WTC11 (cell line): ENCODE measurements at regions not wholly inside any gene's neighbourhood (a gene's known extent, or its start where the extent isn't known, plus 50 kb on each side); places are given as distances from the start of the nearest gene placed in this dataset.

ENCODE experiments used
- ATAC-seq: fragments of 200-7000 bp; cut with Tn5 transposase; 2 replicates; pipeline ENCODE4 v1.10.0; 2021; ENCODE audit warnings: mild to moderate bottlenecking, moderate library complexity
- CTCF ChIA-PET: fragments of 300-600 bp; sonication (Branson Sonifier 250); formaldehyde crosslinking; loops from one replicate; lab custom pipeline; 2021; ENCODE audit warnings: antibody characterized with exemption; lab: Charles Lee
- POLR2A ChIA-PET: fragments of 350-600 bp; sonication (Branson Sonifier 250); formaldehyde crosslinking; loops from one replicate; lab custom pipeline; 2021; ENCODE audit warnings: antibody characterized with exemption; lab: Charles Lee
- DNase-seq: peaks from one replicate; pipeline ENCODE4 v3.0.0; 2021; ENCODE audit warnings: low spot score
- H3K27ac Mint-ChIP-seq: 2 replicates; pipeline ENCODE4 v1.8.0; 2021; ENCODE audit warnings: mixed read lengths
- H3K27me3 Mint-ChIP-seq: 2 replicates; pipeline ENCODE4 v1.8.0; 2021; ENCODE audit warnings: low read depth, mild to moderate bottlenecking, moderate library complexity, mixed read lengths
- H3K36me3 Mint-ChIP-seq: 2 replicates; pipeline ENCODE4 v1.8.0; 2021; ENCODE audit warnings: mixed read lengths
- H3K4me1 Mint-ChIP-seq: 2 replicates; pipeline ENCODE4 v1.8.0; 2022; ENCODE audit warnings: mixed read lengths
- H3K4me3 Mint-ChIP-seq: 2 replicates; pipeline ENCODE4 v1.8.0; 2021; ENCODE audit warnings: mild to moderate bottlenecking, moderate library complexity, mixed read lengths
- H3K9me3 Mint-ChIP-seq: 2 replicates; pipeline ENCODE4 v1.8.0; 2021; ENCODE audit warnings: mixed read lengths
- EMX1 ChIP-seq: fragments of 250-450 bp; sonication (Bioruptor Pico); IDR thresholded peaks from 2 replicates; pipeline ENCODE4 v1.8.0; 2021; ENCODE audit warnings: mild to moderate bottlenecking
- HMGXB4 ChIP-seq: sonication (generic); formaldehyde crosslinking; IDR thresholded peaks from 2 replicates; pipeline ENCODE4 v1.8.1; 2023; ENCODE audit warnings: mild to moderate bottlenecking, moderate library complexity, missing genetic modification reagents
- JUN ChIP-seq: sonication (generic); formaldehyde crosslinking; IDR thresholded peaks from 2 replicates; pipeline ENCODE4 v1.8.0; 2023; ENCODE audit warnings: mild to moderate bottlenecking, missing genetic modification reagents
- KAT7 ChIP-seq: sonication (generic); formaldehyde crosslinking; IDR thresholded peaks from 2 replicates; pipeline ENCODE4 v1.8.1; 2023; ENCODE audit warnings: missing genetic modification reagents, mild to moderate bottlenecking, borderline replicate concordance
- MAX ChIP-seq: sonication (generic); formaldehyde crosslinking; IDR thresholded peaks from 2 replicates; pipeline ENCODE4 v1.8.0; 2022; ENCODE audit warnings: mild to moderate bottlenecking, missing genetic modification reagents
- MXD4 ChIP-seq: fragments of 250-450 bp; sonication (Bioruptor Pico); IDR thresholded peaks from 2 replicates; pipeline ENCODE4 v1.8.0; 2021; ENCODE audit warnings: mild to moderate bottlenecking, moderate library complexity, borderline replicate concordance
- NFE2L1 ChIP-seq: sonication (generic); formaldehyde crosslinking; IDR thresholded peaks from 2 replicates; pipeline ENCODE4 v1.8.1; 2023; ENCODE audit warnings: missing genetic modification reagents
- NR3C1 ChIP-seq: sonication (generic); formaldehyde crosslinking; conservative IDR thresholded peaks from 2 replicates; pipeline ENCODE4 v1.8.1; 2023; ENCODE audit warnings: low read depth, mild to moderate bottlenecking, missing genetic modification reagents
- SOX15 ChIP-seq: fragments of 250-450 bp; sonication (Bioruptor Pico); IDR thresholded peaks from 2 replicates; pipeline ENCODE4 v1.9.0; 2021; ENCODE audit warnings: mild to moderate bottlenecking
- TCF7 ChIP-seq: sonication (generic); formaldehyde crosslinking; IDR thresholded peaks from 2 replicates; pipeline ENCODE4 v1.8.0; 2022; ENCODE audit warnings: mild to moderate bottlenecking, low read depth, missing genetic modification reagents, moderate library complexity
- ZBTB21 ChIP-seq: sonication (generic); formaldehyde crosslinking; IDR thresholded peaks from 2 replicates; pipeline ENCODE4 v1.8.1; 2023; ENCODE audit warnings: mild to moderate bottlenecking, missing genetic modification reagents, borderline replicate concordance
- ZNF671 ChIP-seq: fragments of 250-450 bp; sonication (Bioruptor Pico); IDR thresholded peaks from 2 replicates; pipeline ENCODE4 v1.8.0; 2021; ENCODE audit warnings: mild to moderate bottlenecking
- ZSCAN18 ChIP-seq: fragments of 250-450 bp; sonication (Bioruptor Pico); IDR thresholded peaks from 2 replicates; pipeline ENCODE4 v2.1.2; 2022; ENCODE audit warnings: mild to moderate bottlenecking, moderate library complexity
- TF ChIP-seq, protein P1 (sequence below): sonication (generic); formaldehyde crosslinking; IDR thresholded peaks from 2 replicates; pipeline ENCODE4 v1.8.1; 2023; ENCODE audit warnings: mild to moderate bottlenecking, missing genetic modification reagents, moderate library complexity
- TF ChIP-seq, protein P2 (sequence below): sonication (generic); formaldehyde crosslinking; IDR thresholded peaks from 2 replicates; pipeline ENCODE4 v1.8.1; 2022; ENCODE audit warnings: missing genetic modification reagents, borderline replicate concordance
- TF ChIP-seq, protein P3 (sequence below): sonication (generic); formaldehyde crosslinking; IDR thresholded peaks from 2 replicates; pipeline ENCODE4 v1.8.0; 2023; ENCODE audit warnings: missing genetic modification reagents
- TF ChIP-seq, protein P4 (sequence below): fragments of 250-450 bp; sonication (Bioruptor Pico); IDR thresholded peaks from 2 replicates; pipeline ENCODE4 v1.9.0; 2021; ENCODE audit warnings: moderate library complexity, mild to moderate bottlenecking, inconsistent platforms, borderline replicate concordance
- TF ChIP-seq, protein P5 (sequence below): sonication (generic); formaldehyde crosslinking; IDR thresholded peaks from 2 replicates; pipeline ENCODE4 v1.8.0; 2022; ENCODE audit warnings: mild to moderate bottlenecking, missing genetic modification reagents

GRCh38 chr5:175784230-175784629 is 87.1 kb upstream of the CPLX2 start:
- Mint-ChIP-seq H3K36me3 (no peaks in the 10 kb centered on the region), H3K27me3 (no peaks in the 10 kb centered on the region; the same call in 1 of the 2 replicates), H3K4me1 (no peaks in the 10 kb centered on the region), H3K9me3 (peaks cover 4% of the 10 kb centered on the region; the same call in 1 of the 2 replicates), H3K27ac (no peak overlapping the region), H3K4me3 (no peak overlapping the region)
- ChIA-PET CTCF (no interaction called here), POLR2A (no interaction called here)
- TF ChIP-seq ZSCAN18 (CRISPR knock-in tag), result no peak
- no peak for TF ChIP-seq KAT7 (CRISPR knock-in tag)
- ATAC-seq (no peak), DNase-seq (no peak)

DNA sequence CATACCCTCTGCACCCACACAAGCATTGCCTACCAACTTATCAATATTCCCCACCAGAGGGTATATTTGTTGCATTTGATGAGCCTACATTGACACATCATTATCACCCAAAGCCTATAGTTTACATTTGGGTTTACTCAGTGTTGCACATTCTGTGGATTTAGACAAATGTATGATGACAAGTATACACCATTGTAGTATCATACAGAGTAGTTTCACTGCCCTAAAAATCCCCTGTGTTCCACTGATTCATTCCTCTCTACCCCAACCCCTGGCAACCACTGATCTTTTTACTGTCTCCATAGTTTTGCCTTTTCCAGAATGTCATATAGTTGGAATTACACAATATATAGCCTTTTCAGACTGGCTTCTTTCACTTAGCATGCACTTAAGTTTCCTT is 85.7 kb upstream of the CPLX2 start:
- POLR2A ChIA-PET, result no interaction called here
- H3K36me3 Mint-ChIP-seq, result peaks cover 5% of the 10 kb centered on the region; the same call in 1 of the 2 replicates
- H3K9me3 Mint-ChIP-seq, result peaks cover 10% of the 10 kb centered on the region
- CTCF ChIA-PET, result interaction anchor here (1.0 kb wide), 2 partner anchors 11 to 55 kb away, joined by 4 to 5 read pairs; no protein-coding TSS in a partner anchor
- H3K27ac Mint-ChIP-seq, result no peak overlapping the region
- H3K27me3 Mint-ChIP-seq, result no peaks in the 10 kb centered on the region
- no peak overlapping the region for H3K4me3 Mint-ChIP-seq
- no peak for TF ChIP-seq TCF7 (CRISPR knock-in tag)
- no peak for TF ChIP-seq SOX15 (CRISPR knock-in tag)
- TF ChIP-seq JUN (CRISPR knock-in tag), result no peak
- TF ChIP-seq, protein P1, sequence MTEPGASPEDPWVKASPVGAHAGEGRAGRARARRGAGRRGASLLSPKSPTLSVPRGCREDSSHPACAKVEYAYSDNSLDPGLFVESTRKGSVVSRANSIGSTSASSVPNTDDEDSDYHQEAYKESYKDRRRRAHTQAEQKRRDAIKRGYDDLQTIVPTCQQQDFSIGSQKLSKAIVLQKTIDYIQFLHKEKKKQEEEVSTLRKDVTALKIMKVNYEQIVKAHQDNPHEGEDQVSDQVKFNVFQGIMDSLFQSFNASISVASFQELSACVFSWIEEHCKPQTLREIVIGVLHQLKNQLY (CRISPR knock-in tag), result no peak
- TF ChIP-seq, protein P2, sequence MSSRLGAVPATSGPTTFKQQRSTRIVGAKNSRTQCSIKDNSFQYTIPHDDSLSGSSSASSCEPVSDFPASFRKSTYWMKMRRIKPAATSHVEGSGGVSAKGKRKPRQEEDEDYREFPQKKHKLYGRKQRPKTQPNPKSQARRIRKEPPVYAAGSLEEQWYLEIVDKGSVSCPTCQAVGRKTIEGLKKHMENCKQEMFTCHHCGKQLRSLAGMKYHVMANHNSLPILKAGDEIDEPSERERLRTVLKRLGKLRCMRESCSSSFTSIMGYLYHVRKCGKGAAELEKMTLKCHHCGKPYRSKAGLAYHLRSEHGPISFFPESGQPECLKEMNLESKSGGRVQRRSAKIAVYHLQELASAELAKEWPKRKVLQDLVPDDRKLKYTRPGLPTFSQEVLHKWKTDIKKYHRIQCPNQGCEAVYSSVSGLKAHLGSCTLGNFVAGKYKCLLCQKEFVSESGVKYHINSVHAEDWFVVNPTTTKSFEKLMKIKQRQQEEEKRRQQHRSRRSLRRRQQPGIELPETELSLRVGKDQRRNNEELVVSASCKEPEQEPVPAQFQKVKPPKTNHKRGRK, result no peak
- TF ChIP-seq EMX1 (CRISPR knock-in tag), result no peak
- TF ChIP-seq MAX (CRISPR knock-in tag), result no peak
- no peak for TF ChIP-seq MXD4
- TF ChIP-seq, protein P3, sequence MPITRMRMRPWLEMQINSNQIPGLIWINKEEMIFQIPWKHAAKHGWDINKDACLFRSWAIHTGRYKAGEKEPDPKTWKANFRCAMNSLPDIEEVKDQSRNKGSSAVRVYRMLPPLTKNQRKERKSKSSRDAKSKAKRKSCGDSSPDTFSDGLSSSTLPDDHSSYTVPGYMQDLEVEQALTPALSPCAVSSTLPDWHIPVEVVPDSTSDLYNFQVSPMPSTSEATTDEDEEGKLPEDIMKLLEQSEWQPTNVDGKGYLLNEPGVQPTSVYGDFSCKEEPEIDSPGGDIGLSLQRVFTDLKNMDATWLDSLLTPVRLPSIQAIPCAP (CRISPR knock-in tag), result no peak
- TF ChIP-seq ZNF671 (CRISPR knock-in tag), result no peak
- ATAC-seq (no peak), DNase-seq (no peak)
- no peaks in the 10 kb centered on the region for H3K4me1 Mint-ChIP-seq

DNA sequence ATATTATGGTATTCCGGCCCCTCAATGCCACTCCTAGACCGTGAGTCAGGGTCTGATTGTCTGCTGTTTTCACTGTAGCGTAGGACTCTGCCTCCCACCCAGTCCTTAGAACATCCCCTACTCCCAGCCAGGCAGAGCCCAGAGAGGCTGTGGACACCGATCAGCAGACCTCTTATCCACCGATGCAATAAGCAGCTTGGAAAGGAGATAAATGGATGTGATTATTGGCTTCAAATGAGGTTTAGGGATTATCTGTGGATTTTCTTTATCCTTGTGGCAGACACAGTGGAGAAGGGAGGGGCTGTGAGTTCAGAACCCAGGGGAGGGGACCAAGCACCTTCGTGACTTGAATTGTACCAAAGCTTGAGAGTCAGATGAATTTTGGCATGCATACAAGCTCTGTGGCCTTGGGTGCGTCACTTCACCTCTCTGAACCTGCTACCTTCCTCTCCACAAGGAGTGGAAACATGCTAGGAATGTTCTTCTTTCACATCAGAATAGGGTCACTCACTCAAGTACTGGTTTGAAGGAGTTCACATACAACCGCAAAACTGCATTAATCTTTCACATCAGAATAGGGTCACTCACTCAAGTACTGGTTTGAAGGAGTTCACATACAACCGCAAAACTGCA is 83.1 kb upstream of the CPLX2 start:
- ATAC-seq (no peak), DNase-seq (no peak)
- peaks cover 5% of the 10 kb centered on the region; the same call in 1 of the 2 replicates for H3K36me3 Mint-ChIP-seq
- peaks cover 14% of the 10 kb centered on the region for H3K9me3 Mint-ChIP-seq
- H3K27me3 Mint-ChIP-seq, result 0 out of 2 replicates have a peak, but pooled peaks cover 6% of the 10 kb centered on the region
- CTCF ChIA-PET, result interaction anchor here (1.5 to 2.9 kb wide), 2 partner anchors 38 to 59 kb away, joined by 3 to 15 read pairs; no protein-coding TSS in a partner anchor
- TF ChIP-seq, protein P4, sequence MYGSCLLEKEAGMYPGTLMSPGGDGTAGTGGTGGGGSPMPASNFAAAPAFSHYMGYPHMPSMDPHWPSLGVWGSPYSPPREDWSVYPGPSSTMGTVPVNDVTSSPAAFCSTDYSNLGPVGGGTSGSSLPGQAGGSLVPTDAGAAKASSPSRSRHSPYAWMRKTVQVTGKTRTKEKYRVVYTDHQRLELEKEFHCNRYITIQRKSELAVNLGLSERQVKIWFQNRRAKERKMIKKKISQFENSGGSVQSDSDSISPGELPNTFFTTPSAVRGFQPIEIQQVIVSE (CRISPR knock-in tag), result no peak
- TF ChIP-seq NR3C1 (no peak), MAX (CRISPR knock-in tag) (no peak), ZNF671 (CRISPR knock-in tag) (no peak), ZBTB21 (CRISPR knock-in tag) (no peak), NFE2L1 (CRISPR knock-in tag) (no peak), HMGXB4 (CRISPR knock-in tag) (no peak)
- TF ChIP-seq, protein P5, sequence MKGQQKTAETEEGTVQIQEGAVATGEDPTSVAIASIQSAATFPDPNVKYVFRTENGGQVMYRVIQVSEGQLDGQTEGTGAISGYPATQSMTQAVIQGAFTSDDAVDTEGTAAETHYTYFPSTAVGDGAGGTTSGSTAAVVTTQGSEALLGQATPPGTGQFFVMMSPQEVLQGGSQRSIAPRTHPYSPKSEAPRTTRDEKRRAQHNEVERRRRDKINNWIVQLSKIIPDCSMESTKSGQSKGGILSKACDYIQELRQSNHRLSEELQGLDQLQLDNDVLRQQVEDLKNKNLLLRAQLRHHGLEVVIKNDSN (CRISPR knock-in tag), result no peak
- H3K4me1 Mint-ChIP-seq, result no peaks in the 10 kb centered on the region
- H3K4me3 Mint-ChIP-seq, result no peak overlapping the region
- POLR2A ChIA-PET, result no interaction called here
- no peak overlapping the region for H3K27ac Mint-ChIP-seq
